Lung (tissue), 11 donors: ENCODE measurements at regions not wholly inside any gene's neighbourhood (a gene's known extent, or its start where the extent isn't known, plus 50 kb on each side); places are given as distances from the start of the nearest gene placed in this dataset.
A peak's percentile ranks its signal among the peaks of the same experiment; 100 is the strongest.

Experiments
- ATAC-seq: fragments of 200-7000 bp; cut with Tn5 transposase; one replicate; pipeline ENCODE4 v1.9.1; 2020; ENCODE audit warnings: moderate number of reproducible peaks; ENCODE audit not compliant: insufficient read depth, low FRiP score
- DNase-seq, 3 donors: peaks; one replicate each; pipeline ENCODE4 v3.0.0-alpha.2; 2013 to 2017
- H3K27ac ChIP-seq, 2 donors: one replicate each; pipeline ENCODE4 v1.5.1; 2013; ENCODE audit warnings: mild to moderate bottlenecking in 2 of 2, moderate library complexity in 2 of 2, control low read depth in 1 of 2, inconsistent platforms in 1 of 2, low read depth in 1 of 2, low read length in 1 of 2
- H3K27me3 ChIP-seq, 3 donors: one replicate each; pipeline ENCODE4 v1.5.1; 2013; ENCODE audit warnings: low read length in 2 of 3; ENCODE audit not compliant: control insufficient read depth in 3 of 3, insufficient read depth in 3 of 3
- H3K36me3 ChIP-seq, 4 donors: one replicate each; pipeline ENCODE4 v1.5.1; 2013; ENCODE audit warnings: low read length in 4 of 4, mild to moderate bottlenecking in 1 of 4, moderate library complexity in 1 of 4; ENCODE audit not compliant: control insufficient read depth in 4 of 4, insufficient read depth in 4 of 4
- H3K4me1 ChIP-seq, 5 donors: one replicate each; pipeline ENCODE4 v1.5.1; 2013; ENCODE audit warnings: low read length in 5 of 5, mild to moderate bottlenecking in 2 of 5, moderate library complexity in 1 of 5; ENCODE audit not compliant: control insufficient read depth in 5 of 5, insufficient read depth in 5 of 5
- H3K4me3 ChIP-seq: one replicate; pipeline ENCODE4 v1.5.1; 2013; ENCODE audit warnings: mild to moderate bottlenecking, control low read depth, moderate library complexity
- H3K9ac ChIP-seq, 2 donors: one replicate each; pipeline ENCODE4 v1.5.1; 2013; ENCODE audit warnings: low read length in 2 of 2, control low read depth in 1 of 2; ENCODE audit not compliant: insufficient read depth in 1 of 2
- H3K9me3 ChIP-seq, 4 donors: one replicate each; pipeline ENCODE4 v1.5.1; 2013; ENCODE audit warnings: low read length in 3 of 4, mild to moderate bottlenecking in 1 of 4, moderate library complexity in 1 of 4; ENCODE audit not compliant: control insufficient read depth in 4 of 4, insufficient read depth in 3 of 4
- WGBS, 2 donors: extraction: QIAGEN DNeasy Blood & Tissue Kit; methylation state at CpG; one replicate each; pipeline ENCODE4 v1.1.7; 2013; 5-methylcytosine and 5-hydroxymethylcytosine counted together
- TF ChIP-seq, protein P1 (sequence below): IDR thresholded peaks from 2 replicates; pipeline ENCODE4 v1.5.1; 2012; ENCODE audit warnings: mild to moderate bottlenecking; ENCODE audit errors: control extremely low read depth, extremely low read depth
- donor health status: control.
- donor health status: control.
- donor health status: Bipolar disorder and iron deficiency.
- donor health status: healthy.
- donor health status: DM: yes; HTN: yes; CAD: no.

DNA sequence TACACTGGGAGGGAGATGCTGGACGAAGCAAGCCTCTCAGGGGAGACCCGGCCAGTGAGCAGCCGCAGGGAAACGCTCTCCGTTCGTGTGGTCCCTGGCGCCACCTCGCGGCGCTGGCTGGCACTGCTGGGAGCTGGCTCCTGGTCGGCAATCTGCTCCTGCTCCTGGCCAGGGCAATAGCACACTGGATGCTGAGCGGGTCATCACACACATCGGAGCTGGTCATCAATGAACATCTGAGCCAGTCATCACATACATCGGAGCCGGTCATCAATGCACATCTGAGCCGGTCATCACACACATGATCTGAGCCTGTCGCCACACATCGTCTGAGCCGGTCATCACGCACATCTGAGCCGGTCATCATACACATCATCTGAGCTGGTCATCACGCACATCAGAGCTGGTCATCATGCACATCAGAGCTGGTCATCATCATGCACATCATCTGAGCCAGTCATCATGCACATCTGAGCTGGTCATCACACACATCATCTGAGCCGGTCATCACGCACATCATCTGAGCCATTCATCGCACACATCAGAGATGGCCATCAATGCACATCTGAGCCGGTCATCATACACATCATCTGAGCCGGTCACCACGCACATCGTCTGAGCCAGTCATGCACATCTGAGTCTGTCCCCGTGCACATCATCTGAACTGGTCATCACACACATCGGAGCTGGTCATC is 217.3 kb downstream of the RBFOX3 start:
- TF ChIP-seq, protein P1, sequence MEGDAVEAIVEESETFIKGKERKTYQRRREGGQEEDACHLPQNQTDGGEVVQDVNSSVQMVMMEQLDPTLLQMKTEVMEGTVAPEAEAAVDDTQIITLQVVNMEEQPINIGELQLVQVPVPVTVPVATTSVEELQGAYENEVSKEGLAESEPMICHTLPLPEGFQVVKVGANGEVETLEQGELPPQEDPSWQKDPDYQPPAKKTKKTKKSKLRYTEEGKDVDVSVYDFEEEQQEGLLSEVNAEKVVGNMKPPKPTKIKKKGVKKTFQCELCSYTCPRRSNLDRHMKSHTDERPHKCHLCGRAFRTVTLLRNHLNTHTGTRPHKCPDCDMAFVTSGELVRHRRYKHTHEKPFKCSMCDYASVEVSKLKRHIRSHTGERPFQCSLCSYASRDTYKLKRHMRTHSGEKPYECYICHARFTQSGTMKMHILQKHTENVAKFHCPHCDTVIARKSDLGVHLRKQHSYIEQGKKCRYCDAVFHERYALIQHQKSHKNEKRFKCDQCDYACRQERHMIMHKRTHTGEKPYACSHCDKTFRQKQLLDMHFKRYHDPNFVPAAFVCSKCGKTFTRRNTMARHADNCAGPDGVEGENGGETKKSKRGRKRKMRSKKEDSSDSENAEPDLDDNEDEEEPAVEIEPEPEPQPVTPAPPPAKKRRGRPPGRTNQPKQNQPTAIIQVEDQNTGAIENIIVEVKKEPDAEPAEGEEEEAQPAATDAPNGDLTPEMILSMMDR: peak; percentile 79
- Histone ChIP-seq H3K9ac (no peak overlapping the region), H3K4me1 (no peaks in the 10 kb centered on the region), H3K27me3 (peaks cover 0 to 38% (median 24%) of the 10 kb centered on the region in 3 donors), H3K36me3 (no peaks in the 10 kb centered on the region), H3K9me3 (peaks cover 0 to 2% (median 0%) of the 10 kb centered on the region in 4 donors), H3K4me3 (no peak overlapping the region), H3K27ac (no peak overlapping the region)
- DNase-seq (peak; percentile 65 to 82 (median 77)), ATAC-seq (peak; percentile 64)
- WGBS, 2 donors: 46 to 51% methylated on average over 31 of the region's 31 CpGs

DNA sequence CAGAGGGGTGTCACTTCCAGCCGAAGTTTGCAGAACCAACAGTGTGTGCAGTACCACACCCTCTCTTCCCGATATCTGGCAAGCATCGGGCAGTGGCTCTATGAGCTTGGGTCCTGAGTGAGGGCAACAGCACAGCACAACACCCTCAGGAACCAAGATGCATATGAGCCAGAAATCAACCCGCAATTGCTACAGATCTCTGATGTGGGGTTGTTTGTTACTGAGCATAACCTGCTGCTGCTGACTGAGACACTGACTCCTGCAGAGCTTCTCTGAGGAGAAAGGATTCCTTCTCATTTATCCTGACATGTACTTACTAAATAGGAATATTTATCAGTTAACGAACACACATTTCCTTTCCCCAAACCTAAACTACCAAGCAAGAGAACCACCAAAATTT is 218.3 kb downstream of the RBFOX3 start:
- Histone ChIP-seq H3K27ac (no peak overlapping the region), H3K36me3 (no peaks in the 10 kb centered on the region), H3K27me3 (peaks cover 0 to 39% (median 27%) of the 10 kb centered on the region in 3 donors), H3K4me1 (no peaks in the 10 kb centered on the region), H3K9me3 (peaks cover 0 to 2% (median 0%) of the 10 kb centered on the region in 4 donors), H3K4me3 (no peak overlapping the region), H3K9ac (no peak overlapping the region)
- WGBS, 2 donors: 88 to 95% methylated on average over 5 of the region's 5 CpGs
- ATAC-seq (no peak), DNase-seq (no peak)
- TF ChIP-seq, protein P1: no peak

DNA sequence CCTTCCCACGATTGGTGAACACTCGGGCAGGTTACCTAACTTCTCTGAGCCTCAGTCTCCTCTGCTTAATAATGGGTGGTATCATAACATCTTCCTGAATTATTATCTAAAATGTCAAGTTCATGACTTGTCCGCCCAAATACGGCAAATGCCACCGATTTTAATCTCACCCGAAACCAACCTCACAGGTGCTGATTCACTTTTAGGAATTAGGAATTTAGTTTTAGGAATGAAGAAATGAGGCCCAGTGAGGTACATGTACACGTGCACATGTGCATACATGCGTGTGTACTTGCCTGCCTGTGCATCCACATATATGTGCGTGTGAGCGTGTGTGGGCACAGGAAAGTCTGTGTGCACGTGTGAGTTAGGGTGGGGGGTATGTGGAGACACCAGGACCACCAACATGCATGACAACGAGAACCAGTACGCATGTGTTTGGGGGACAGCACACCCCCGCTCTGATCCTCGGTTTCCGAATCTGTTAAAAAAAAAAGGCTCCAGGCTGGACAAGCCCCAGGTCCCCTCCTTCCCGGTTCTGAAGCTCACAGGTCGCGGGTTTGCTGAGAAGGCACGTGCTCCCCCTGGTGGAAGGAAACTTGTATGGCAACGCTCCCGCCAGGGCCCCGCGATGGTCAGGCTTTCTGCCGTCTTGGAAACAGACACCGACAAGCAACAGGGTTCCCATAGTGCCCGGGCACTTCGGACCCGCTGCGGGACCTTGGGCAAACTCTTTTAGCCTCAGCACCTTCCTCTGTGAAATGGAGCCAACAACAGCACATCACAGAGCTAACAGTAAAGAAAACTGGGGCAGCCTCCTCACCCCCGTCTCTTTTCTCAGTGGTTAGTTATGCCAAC is 219.2 kb downstream of the RBFOX3 start:
- Histone ChIP-seq H3K36me3 (no peaks in the 10 kb centered on the region), H3K4me1 (no peaks in the 10 kb centered on the region), H3K27ac (no peak overlapping the region), H3K9ac (no peak overlapping the region), H3K9me3 (peaks cover 0 to 2% (median 0%) of the 10 kb centered on the region in 4 donors), H3K4me3 (no peak overlapping the region), H3K27me3 (peaks cover 0 to 39% (median 30%) of the 10 kb centered on the region in 3 donors)
- ATAC-seq (no peak), DNase-seq (peak; percentile 75 to 77 (median 76))
- 24 to 27% methylated on average over 31 of the region's 31 CpGs for WGBS, 2 donors
- TF ChIP-seq, protein P1: peak; percentile 65
